Vagina (tissue), 2 donors: ENCODE measurements at regions not wholly inside any gene's neighbourhood (a gene's known extent, or its start where the extent isn't known, plus 50 kb on each side); places are given as distances from the start of the nearest gene placed in this dataset.

Source experiments
- DNase-seq, 2 donors: peaks; one replicate each; pipeline ENCODE4 v3.0.0-alpha.2; 2017; ENCODE audit errors: extremely low spot score in 2 of 2
- H3K27ac ChIP-seq: fragments of 200-600 bp; sonication (generic); one replicate; pipeline ENCODE4 v1.5.1; 2019
- H3K27me3 ChIP-seq: fragments of 200-600 bp; sonication (generic); one replicate; pipeline ENCODE4 v1.5.1; 2019
- H3K36me3 ChIP-seq, 2 donors: fragments of 200-600 bp; sonication (generic); one replicate each; pipeline ENCODE4 v1.5.1; 2017 to 2019
- H3K4me1 ChIP-seq: fragments of 200-600 bp; sonication (generic); one replicate; pipeline ENCODE4 v1.5.1; 2019
- H3K4me3 ChIP-seq, 2 donors: fragments of 200-600 bp; sonication (generic); 1 replicate in 1 of 2; 2 replicates in 1 of 2; pipeline ENCODE4 v1.5.1; 2016 to 2019
- H3K9me3 ChIP-seq: fragments of 200-600 bp; sonication (generic); one replicate; pipeline ENCODE4 v1.5.1; 2019
- POLR2A ChIP-seq, 2 donors: fragments of 450-650 bp; IDR thresholded peaks; one replicate each; pipeline ENCODE4 v1.6.1; 2017; ENCODE audit warnings: antibody characterized with exemption in 2 of 2, mild to moderate bottlenecking in 2 of 2, moderate library complexity in 2 of 2
- POLR2AphosphoS5 ChIP-seq, 2 donors: sonication (generic); formaldehyde crosslinking; IDR thresholded peaks; one replicate each; pipeline ENCODE4 v1.9.0; 2017; ENCODE audit warnings: antibody characterized with exemption in 2 of 2, mild to moderate bottlenecking in 2 of 2, low read depth in 1 of 2; ENCODE audit not compliant: insufficient read depth in 1 of 2
- intact Hi-C: fragments of 100-400 bp; cut with DNase I; formaldehyde crosslinking; loops from one replicate; pipeline ENCODE4 v1.15.1; 2023
- TF ChIP-seq, protein P1 (sequence below), 3 experiments: fragments of 450-650 bp in 2 of 3; fragments of 200-600 bp in 1 of 3; sonication (generic) in 1 of 3; IDR thresholded peaks; one replicate each; pipeline ENCODE4 v1.5.1; 2017 to 2019; ENCODE audit warnings: antibody characterized with exemption in 3 of 3, mild to moderate bottlenecking in 2 of 3, moderate library complexity in 2 of 3

DNA sequence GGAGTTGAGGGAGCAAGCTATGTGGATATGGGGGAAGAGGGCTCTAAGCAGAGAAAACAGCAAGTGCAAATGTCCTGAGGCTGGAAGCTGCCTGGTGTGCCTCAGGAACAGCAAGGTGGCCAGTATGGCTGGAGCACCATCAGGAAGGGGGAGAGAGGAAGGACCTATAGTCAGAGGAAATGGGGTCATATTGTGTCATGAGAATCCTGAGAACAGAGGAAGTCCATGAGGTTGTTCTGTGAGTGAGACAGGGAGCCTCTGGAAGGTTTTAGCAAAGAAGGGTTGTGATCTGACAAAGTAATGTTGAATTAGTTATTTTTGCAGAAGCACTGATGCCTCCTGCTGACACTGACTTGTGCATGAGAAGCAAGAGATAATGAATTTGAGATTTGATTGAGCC, 204.3 kb downstream of the PTEN start:
- Histone ChIP-seq H3K27me3 (no peaks in the 10 kb centered on the region), H3K4me1 (peaks cover 26% of the 10 kb centered on the region), H3K36me3 (no peaks in the 10 kb centered on the region), H3K27ac (no peak overlapping the region), H3K9me3 (no peaks in the 10 kb centered on the region), H3K4me3 (no peak overlapping the region)
- DNase-seq = no peak
- intact Hi-C loops = no loop called here
- TF ChIP-seq POLR2A (IDR thresholded peaks at IDR 0.05) (no peak), POLR2AphosphoS5 (IDR thresholded peaks at IDR 0.05; ENCODE audit: insufficient read depth in 1 of 2, low read depth in 1 of 2) (no peak)
- TF ChIP-seq, protein P1, sequence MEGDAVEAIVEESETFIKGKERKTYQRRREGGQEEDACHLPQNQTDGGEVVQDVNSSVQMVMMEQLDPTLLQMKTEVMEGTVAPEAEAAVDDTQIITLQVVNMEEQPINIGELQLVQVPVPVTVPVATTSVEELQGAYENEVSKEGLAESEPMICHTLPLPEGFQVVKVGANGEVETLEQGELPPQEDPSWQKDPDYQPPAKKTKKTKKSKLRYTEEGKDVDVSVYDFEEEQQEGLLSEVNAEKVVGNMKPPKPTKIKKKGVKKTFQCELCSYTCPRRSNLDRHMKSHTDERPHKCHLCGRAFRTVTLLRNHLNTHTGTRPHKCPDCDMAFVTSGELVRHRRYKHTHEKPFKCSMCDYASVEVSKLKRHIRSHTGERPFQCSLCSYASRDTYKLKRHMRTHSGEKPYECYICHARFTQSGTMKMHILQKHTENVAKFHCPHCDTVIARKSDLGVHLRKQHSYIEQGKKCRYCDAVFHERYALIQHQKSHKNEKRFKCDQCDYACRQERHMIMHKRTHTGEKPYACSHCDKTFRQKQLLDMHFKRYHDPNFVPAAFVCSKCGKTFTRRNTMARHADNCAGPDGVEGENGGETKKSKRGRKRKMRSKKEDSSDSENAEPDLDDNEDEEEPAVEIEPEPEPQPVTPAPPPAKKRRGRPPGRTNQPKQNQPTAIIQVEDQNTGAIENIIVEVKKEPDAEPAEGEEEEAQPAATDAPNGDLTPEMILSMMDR (IDR thresholded peaks at IDR 0.05) = no peak

DNA sequence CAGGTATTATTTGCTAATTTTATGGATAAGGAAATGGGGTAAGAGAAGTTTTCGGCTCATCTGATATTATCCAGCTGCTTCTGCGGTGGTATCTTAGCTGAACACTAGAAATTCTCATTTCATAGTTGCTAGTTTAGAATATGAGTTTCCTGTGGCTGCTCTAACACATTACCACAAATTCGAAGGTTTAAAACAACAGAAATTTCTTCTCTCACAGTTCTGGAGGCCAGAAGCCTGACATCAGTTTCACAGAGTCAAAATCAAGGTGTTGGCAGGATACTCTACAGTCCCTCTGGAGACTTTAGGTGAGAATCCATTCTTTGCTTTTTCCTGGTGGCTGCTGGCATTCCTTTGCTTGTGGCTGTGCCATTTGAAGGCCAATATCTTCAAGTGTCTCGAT, 205.9 kb downstream of the PTEN start:
- Histone ChIP-seq H3K4me3 (no peak overlapping the region), H3K27me3 (no peaks in the 10 kb centered on the region), H3K4me1 (peaks cover 10% of the 10 kb centered on the region), H3K9me3 (no peaks in the 10 kb centered on the region), H3K36me3 (no peaks in the 10 kb centered on the region), H3K27ac (no peak overlapping the region)
- intact Hi-C loops = no loop called here
- TF ChIP-seq, protein P1 (IDR thresholded peaks at IDR 0.05) = no peak
- TF ChIP-seq POLR2A (IDR thresholded peaks at IDR 0.05) (no peak), POLR2AphosphoS5 (IDR thresholded peaks at IDR 0.05; ENCODE audit: insufficient read depth in 1 of 2, low read depth in 1 of 2) (no peak)
- no peak for DNase-seq

DNA sequence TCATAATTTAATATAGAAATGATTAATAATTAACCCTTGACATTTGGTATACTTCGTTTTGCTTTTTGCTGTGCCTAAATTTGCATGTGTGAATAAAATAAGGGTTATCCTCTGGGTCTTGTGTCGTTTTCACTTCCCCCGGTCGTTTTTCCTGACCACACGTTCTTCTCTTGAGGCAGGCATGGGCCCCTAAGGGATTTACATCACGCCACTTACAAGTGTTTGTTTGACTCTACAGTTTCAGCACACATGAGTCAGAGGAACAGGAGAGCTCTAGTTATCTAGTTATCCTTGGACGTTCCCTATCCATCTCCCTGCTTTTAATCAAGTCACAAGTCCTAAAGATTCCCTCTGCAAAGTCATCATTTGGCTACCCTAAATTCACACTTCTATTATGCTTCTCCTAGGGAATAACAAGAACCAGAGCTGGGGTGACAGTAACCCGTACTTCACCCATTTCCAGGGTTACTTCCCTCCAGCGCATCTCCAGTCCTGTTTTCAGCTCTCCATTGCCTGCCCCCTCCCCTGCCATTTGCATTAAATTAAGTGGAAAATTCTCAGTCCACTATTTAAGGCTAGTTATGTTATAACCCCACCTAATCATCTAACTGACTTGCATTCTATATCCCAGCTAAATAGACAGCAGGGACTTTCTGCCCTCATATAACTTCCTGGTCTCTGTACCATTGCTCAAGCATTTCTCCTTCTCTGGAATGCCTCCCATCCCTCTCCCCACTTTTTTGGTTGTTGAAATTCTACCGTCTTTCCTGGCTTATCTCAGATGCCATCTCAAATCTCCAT, 206.9 kb downstream of the PTEN start:
- no peaks in the 10 kb centered on the region for H3K9me3 ChIP-seq
- H3K4me1 ChIP-seq = peaks cover under 1% of the 10 kb centered on the region
- H3K4me3 ChIP-seq = no peak overlapping the region
- H3K27ac ChIP-seq = no peak overlapping the region
- H3K36me3 ChIP-seq = no peaks in the 10 kb centered on the region
- no peak for DNase-seq
- TF ChIP-seq, protein P1 (IDR thresholded peaks at IDR 0.05) = no peak
- TF ChIP-seq POLR2A (IDR thresholded peaks at IDR 0.05) (no peak), POLR2AphosphoS5 (IDR thresholded peaks at IDR 0.05; ENCODE audit: insufficient read depth in 1 of 2, low read depth in 1 of 2) (no peak)
- no peaks in the 10 kb centered on the region for H3K27me3 ChIP-seq
- intact Hi-C loops = no loop called here

DNA sequence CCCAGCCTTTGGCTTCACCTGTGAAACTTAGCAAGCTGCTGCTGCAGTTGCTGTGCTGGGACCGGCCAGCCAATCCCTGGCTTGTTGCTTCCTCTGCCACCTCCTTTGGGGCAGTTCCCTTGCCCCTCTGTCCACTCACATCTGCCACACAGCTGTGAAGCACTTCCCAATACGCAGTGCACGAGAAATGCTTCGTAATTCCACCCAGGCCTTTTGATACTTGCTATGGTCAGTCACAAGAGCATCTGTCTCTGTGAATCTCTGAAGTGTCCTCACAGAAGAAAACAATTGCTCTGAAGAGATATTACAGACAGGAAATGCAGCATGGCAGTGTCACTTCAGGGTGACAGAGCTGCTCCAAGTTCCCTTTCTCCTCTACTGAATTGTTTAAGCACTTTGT, 208.5 kb downstream of the PTEN start:
- no peaks in the 10 kb centered on the region for H3K4me1 ChIP-seq
- H3K36me3 ChIP-seq = no peaks in the 10 kb centered on the region
- DNase-seq = no peak
- no peak overlapping the region for H3K4me3 ChIP-seq
- TF ChIP-seq POLR2A (IDR thresholded peaks at IDR 0.05) (no peak), POLR2AphosphoS5 (IDR thresholded peaks at IDR 0.05; ENCODE audit: insufficient read depth in 1 of 2, low read depth in 1 of 2) (no peak)
- TF ChIP-seq, protein P1 (IDR thresholded peaks at IDR 0.05) = no peak
- no peak overlapping the region for H3K27ac ChIP-seq
- intact Hi-C loops = no loop called here
- no peaks in the 10 kb centered on the region for H3K27me3 ChIP-seq
- no peaks in the 10 kb centered on the region for H3K9me3 ChIP-seq

DNA sequence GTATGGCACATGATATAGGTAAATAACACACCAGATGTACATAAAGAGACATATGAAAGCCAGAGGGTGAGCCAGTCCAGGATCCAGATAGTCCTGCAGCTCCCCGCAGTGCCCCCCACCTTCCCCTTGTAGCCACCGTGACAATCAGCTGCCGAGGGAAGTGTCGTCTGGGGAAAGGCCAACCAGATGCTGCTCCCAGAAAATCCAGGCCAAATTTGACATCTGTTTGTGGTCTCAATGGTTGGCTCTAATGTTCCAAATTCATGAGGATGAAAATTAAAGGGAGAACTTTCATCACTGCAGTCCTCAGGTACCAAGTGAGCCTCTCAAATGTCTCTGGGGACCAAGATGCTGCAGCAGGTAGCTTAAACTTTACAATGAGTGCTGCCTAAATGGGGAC, 210.3 kb downstream of the PTEN start:
- no peak overlapping the region for H3K4me3 ChIP-seq
- H3K4me1 ChIP-seq = no peaks in the 10 kb centered on the region
- DNase-seq = no peak
- no peak overlapping the region for H3K27ac ChIP-seq
- intact Hi-C loops = no loop called here
- H3K9me3 ChIP-seq = no peaks in the 10 kb centered on the region
- no peaks in the 10 kb centered on the region for H3K27me3 ChIP-seq
- no peak for TF ChIP-seq POLR2AphosphoS5 (IDR thresholded peaks at IDR 0.05; ENCODE audit: insufficient read depth in 1 of 2, low read depth in 1 of 2)
- TF ChIP-seq, protein P1 (IDR thresholded peaks at IDR 0.05) = no peak
- no peak for TF ChIP-seq POLR2A (IDR thresholded peaks at IDR 0.05)
- no peaks in the 10 kb centered on the region for H3K36me3 ChIP-seq
